A673 (cell line): ENCODE measurements at regions not wholly inside any gene's neighbourhood (a gene's known extent, or its start where the extent isn't known, plus 50 kb on each side); places are given as distances from the start of the nearest gene placed in this dataset.
A peak's percentile ranks its signal among the peaks of the same experiment; 100 is the strongest.

ENCODE experiments used
- BruUV-seq: library from RNA; stranded (reverse); fragments of 400-500 nt; replicated peaks from 2 replicates; lab custom pipeline; 2021; lab: Mats Ljungman, UMichigan
- CTCF ChIA-PET: fragments of 300-600 bp; sonication (Branson Sonifier 250); formaldehyde crosslinking; loops from one replicate; lab custom pipeline; 2022; ENCODE audit warnings: antibody characterized with exemption; lab: Charles Lee
- POLR2A ChIA-PET: fragments of 300-600 bp; sonication (Branson Sonifier 250); formaldehyde crosslinking; loops from one replicate; lab custom pipeline; 2022; ENCODE audit warnings: antibody characterized with exemption; ENCODE audit not compliant: low non-redundant PET; lab: Charles Lee
- DNase-seq: peaks from one replicate; pipeline ENCODE4 v3.0.0-alpha.2; 2015; ENCODE audit warnings: low spot score
- H3K27ac ChIP-seq: fragments of 200-600 bp; sonication (generic); 2 replicates; pipeline ENCODE4 v1.5.1; 2016; ENCODE audit warnings: mixed run types, low read depth, mild to moderate bottlenecking, mixed read lengths, antibody characterized with exemption, low read length; ENCODE audit not compliant: poor library complexity, severe bottlenecking
- H3K27me3 ChIP-seq: fragments of 200-600 bp; sonication (generic); replicated peaks from 2 replicates; pipeline ENCODE4 v1.6.1; 2017; ENCODE audit warnings: mixed run types, low read depth, mild to moderate bottlenecking, mixed read lengths, antibody characterized with exemption, low read length; ENCODE audit not compliant: insufficient read depth, poor library complexity
- H3K36me3 ChIP-seq: fragments of 200-600 bp; sonication (generic); 2 replicates; pipeline ENCODE4 v1.6.1; 2016; ENCODE audit warnings: mixed run types, mild to moderate bottlenecking, mixed read lengths, antibody characterized with exemption, low read length; ENCODE audit not compliant: insufficient read depth, poor library complexity, severe bottlenecking
- H3K4me1 ChIP-seq: fragments of 200-600 bp; sonication (generic); 2 replicates; pipeline ENCODE4 v1.6.1; 2017; ENCODE audit warnings: mixed run types, mild to moderate bottlenecking, mixed read lengths, antibody characterized with exemption, low read length; ENCODE audit not compliant: insufficient read depth, poor library complexity, severe bottlenecking
- H3K4me3 ChIP-seq: fragments of 200-600 bp; sonication (generic); 2 replicates; pipeline ENCODE4 v1.5.1; 2016; ENCODE audit warnings: low read depth, mixed run types, mild to moderate bottlenecking, mixed read lengths, low read length; ENCODE audit not compliant: poor library complexity, severe bottlenecking
- H3K9me3 ChIP-seq: fragments of 200-600 bp; sonication (generic); 2 replicates; pipeline ENCODE4 v1.6.1; 2016; ENCODE audit warnings: mixed run types, low read depth, mild to moderate bottlenecking, mixed read lengths, antibody characterized with exemption, low read length; ENCODE audit not compliant: poor library complexity, severe bottlenecking
- EZH2 ChIP-seq: fragments of 200-600 bp; sonication (generic); IDR thresholded peaks from 2 replicates; pipeline ENCODE4 v1.6.1; 2017; ENCODE audit warnings: borderline replicate concordance, low read depth, mild to moderate bottlenecking, mixed read lengths, antibody characterized with exemption, low read length; ENCODE audit not compliant: poor library complexity, severe bottlenecking
- intact Hi-C: fragments of 100-400 bp; cut with micrococcal nuclease; formaldehyde crosslinking; loops from one replicate; pipeline ENCODE4 v1.10.0; 2022; ENCODE audit not compliant: unreplicated experiment
- TF ChIP-seq, protein P1 (sequence below): fragments of 300-800, 200-600 bp; sonication (generic); conservative IDR thresholded peaks from 2 replicates; pipeline ENCODE4 v1.5.1; 2017; ENCODE audit warnings: low read depth, mild to moderate bottlenecking, antibody characterized with exemption, low read length, moderate library complexity, mixed read lengths

DNA sequence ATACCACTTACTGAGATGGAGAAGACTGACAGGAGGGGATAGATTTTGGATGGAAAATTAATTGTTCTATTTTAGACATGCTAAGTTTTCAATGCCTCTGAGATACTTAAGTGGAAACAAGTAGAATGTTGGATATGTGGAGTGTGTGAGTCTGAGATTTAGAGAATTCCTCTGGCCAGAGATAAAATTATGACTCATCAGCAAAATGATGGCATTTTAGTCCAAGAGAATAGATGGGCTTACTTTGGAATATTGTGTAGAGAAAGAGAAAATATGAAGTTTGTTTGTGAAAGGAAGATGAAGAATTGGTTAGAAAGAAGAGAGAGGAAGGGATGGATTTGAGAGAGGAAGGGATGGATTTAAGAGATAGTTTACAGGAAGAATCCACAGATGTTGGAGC is 108.6 kb upstream of the PPP1R2C start:
- Histone ChIP-seq H3K36me3 (no peaks in the 10 kb centered on the region), H3K4me1 (no peaks in the 10 kb centered on the region), H3K27me3 (no peaks in the 10 kb centered on the region), H3K27ac (no peak overlapping the region), H3K4me3 (no peak overlapping the region), H3K9me3 (no peaks in the 10 kb centered on the region)
- POLR2A ChIA-PET, result no interaction called here
- no peak for DNase-seq
- CTCF ChIA-PET, result no interaction called here
- TF ChIP-seq, protein P1, sequence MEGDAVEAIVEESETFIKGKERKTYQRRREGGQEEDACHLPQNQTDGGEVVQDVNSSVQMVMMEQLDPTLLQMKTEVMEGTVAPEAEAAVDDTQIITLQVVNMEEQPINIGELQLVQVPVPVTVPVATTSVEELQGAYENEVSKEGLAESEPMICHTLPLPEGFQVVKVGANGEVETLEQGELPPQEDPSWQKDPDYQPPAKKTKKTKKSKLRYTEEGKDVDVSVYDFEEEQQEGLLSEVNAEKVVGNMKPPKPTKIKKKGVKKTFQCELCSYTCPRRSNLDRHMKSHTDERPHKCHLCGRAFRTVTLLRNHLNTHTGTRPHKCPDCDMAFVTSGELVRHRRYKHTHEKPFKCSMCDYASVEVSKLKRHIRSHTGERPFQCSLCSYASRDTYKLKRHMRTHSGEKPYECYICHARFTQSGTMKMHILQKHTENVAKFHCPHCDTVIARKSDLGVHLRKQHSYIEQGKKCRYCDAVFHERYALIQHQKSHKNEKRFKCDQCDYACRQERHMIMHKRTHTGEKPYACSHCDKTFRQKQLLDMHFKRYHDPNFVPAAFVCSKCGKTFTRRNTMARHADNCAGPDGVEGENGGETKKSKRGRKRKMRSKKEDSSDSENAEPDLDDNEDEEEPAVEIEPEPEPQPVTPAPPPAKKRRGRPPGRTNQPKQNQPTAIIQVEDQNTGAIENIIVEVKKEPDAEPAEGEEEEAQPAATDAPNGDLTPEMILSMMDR, result no peak
- no peak for TF ChIP-seq EZH2
- BruUV-seq, result no TSS peak
- intact Hi-C loops, result no loop called here

DNA sequence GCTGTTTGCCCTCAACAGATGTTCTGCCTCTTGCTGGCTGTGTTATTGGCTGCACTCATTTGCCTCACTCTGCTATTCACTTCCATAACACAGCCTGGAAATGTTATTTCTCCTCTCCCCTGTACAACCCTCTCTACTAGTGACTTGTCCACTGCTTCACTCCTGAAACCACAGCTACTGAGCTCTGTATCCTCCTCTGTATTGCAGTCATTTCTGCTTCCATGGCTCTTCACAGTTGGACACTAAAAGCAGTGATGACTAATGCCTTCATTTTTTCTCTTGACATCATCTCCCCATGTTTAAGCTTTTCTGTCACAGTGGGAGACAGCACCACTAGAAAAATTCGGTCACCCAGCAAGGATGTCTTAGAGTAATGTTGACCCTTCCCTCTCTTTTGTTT is 123.0 kb upstream of the PPP1R2C start:
- Histone ChIP-seq H3K4me3 (no peak overlapping the region), H3K36me3 (no peaks in the 10 kb centered on the region), H3K9me3 (no peaks in the 10 kb centered on the region), H3K27me3 (no peaks in the 10 kb centered on the region), H3K4me1 (no peaks in the 10 kb centered on the region), H3K27ac (no peak overlapping the region)
- ChIA-PET CTCF (no interaction called here), POLR2A (no interaction called here)
- intact Hi-C loops, result no loop called here
- peak; percentile 1 for DNase-seq
- BruUV-seq, result no TSS peak
- TF ChIP-seq EZH2, result no peak
- TF ChIP-seq, protein P1, result no peak

DNA sequence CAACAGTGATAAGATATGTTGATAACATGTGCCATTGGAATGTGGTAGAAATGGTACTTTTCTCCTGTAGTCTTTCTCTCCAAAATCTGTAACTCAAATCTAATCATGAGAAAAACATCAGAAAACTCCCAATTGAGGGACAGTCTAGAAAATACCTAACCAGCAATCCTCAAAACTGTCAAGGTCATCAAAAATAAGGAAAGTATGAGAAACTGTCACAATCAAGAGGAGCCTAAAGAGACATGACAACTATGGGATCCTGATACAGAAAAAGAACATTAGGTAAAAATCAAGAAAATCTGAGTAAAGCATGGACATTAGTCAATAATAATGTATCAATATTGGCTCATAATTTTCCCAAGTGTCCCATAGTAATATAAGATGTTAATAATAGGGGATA is 124.5 kb upstream of the PPP1R2C start:
- Histone ChIP-seq H3K4me1 (no peaks in the 10 kb centered on the region), H3K9me3 (no peaks in the 10 kb centered on the region), H3K4me3 (no peak overlapping the region), H3K27me3 (no peaks in the 10 kb centered on the region), H3K36me3 (no peaks in the 10 kb centered on the region), H3K27ac (no peak overlapping the region)
- DNase-seq, result no peak
- no TSS peak for BruUV-seq
- ChIA-PET CTCF (no interaction called here), POLR2A (no interaction called here)
- intact Hi-C loops, result no loop called here
- TF ChIP-seq, protein P1, result no peak
- TF ChIP-seq EZH2, result no peak
